HG03457 (cell line): ENCODE measurements at regions not wholly inside any gene's neighbourhood (a gene's known extent, or its start where the extent isn't known, plus 50 kb on each side); places are given as distances from the start of the nearest gene placed in this dataset.

Source experiments
- ATAC-seq: cut with Tn5 transposase; IDR thresholded peaks from one replicate; pipeline ENCODE4 v1.9.1; 2021; ENCODE audit warnings: moderate number of reproducible peaks; ENCODE audit not compliant: unreplicated experiment

DNA sequence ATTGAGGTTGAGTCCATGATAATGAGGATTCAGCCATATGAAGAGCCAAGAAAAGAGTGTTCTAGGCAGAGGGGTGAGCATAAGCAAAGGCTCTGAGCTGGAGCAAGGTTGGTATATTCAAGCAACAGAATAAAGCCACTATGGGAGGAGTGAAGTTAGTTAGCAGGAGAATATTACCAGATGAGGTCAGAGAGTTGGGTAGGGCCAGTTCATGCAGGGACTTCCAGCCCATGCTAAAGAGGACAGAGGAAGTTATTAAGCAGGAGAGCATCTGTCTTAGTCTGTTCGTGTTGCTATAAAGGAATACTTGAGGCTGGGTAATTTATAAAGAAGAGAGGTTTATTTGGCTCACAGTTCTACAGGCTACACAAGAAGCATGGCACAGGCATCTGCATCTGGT is 57.1 kb upstream of the ATG10 start:
- no peak for ATAC-seq

DNA sequence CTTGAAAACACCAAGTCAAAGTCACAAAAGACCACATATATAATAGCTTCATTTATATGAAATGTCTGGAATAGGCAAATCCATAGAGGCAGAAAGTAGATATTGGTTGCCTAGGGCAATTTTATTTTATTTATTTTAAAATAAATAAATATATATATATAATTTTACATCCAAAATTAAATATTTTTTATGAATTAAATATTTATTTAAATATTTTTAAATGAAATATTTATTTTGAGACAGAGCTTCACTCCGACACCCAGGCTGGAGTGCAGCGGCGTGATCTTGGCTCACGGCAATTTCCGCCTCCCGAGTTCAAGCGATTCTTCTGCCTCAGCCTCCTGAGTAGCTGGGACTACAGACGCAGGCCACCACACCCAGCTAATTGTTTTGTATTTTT is 58.9 kb upstream of the ATG10 start:
- no peak for ATAC-seq

DNA sequence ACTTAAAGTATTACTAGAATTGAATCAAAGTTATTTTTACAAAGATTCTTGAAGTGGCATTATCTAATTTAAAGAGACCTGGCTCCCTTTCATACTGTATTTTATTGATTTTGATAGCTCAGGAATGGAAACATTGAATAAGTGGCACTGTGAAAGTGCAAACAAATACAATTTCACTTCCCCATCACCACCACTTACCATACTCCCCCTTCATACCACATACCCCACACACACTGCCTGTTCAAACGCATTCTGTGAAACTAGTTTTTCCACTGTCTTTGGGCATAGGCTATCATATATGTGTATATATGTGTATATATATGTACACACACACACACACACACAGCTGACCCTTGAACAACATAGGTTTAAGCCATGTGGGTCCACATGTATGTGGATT is 62.1 kb upstream of the ATG10 start:
- peak; percentile 70 for ATAC-seq

DNA sequence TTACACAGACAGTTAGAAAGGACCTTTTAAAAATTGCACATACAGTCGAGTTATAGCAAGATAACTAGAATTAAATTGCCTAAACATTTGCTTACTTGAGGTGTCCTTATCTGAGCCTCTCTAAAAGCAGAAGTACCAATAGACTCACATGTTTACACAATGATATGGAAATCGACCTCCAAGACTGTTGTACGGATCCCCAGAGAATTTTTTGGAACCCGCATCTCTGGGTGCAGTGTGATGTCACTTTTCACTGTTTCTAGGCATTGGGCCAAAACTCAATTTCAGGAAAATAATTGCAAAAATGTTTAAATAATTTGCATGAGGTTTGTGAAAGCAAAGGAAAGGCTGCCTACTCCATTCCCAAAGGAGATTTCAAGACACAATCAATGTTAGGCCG is 63.1 kb upstream of the ATG10 start:
- no peak for ATAC-seq

DNA sequence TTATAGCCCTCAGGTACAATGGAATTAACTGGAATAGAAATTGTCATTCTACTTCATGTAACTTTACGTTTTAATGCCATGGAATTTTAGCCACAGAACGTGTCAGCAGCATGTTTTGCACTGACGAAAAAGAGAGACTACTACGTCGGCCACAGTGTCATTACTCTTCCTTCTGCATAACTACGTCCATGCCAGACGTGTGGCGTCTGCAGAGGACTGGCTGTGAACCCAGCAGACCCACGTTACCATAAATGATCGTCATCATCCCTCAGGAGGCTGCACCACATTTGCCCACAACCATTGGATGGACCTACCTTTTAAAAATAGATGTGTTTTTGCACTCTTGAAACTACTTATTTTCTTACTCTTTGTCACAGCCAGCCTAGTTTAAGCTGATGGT is 63.8 kb upstream of the ATG10 start:
- no peak for ATAC-seq

DNA sequence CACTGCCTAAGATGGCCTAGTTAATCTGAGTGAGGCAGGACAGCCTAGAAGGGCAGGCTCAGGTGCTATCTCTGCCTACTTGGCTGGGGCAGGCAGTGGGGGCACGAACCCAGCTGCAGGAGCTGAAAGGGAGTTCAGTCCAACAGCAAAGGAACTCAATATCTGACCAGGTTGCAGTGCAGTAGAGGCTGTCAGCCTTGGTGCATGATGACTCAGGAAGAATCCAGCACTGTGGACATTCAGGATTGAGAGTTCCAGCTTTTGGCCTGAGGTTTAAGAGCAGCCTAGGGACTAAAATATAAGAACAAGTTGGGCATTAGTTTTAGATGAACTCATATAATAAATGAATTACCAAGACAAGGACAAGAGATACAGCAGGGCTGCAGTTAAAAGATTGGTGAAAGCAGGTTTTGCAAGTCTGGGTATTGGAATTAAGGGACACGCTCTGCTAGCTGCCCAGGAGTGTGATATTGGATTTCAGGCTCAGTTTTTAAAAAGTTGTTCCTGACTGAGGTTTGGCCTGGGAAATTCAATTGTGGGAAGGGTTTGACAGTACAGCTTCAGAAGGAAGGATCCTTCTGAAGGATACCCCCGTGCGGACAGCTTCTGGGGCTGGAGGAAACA is 64.7 kb upstream of the ATG10 start:
- no peak for ATAC-seq

DNA sequence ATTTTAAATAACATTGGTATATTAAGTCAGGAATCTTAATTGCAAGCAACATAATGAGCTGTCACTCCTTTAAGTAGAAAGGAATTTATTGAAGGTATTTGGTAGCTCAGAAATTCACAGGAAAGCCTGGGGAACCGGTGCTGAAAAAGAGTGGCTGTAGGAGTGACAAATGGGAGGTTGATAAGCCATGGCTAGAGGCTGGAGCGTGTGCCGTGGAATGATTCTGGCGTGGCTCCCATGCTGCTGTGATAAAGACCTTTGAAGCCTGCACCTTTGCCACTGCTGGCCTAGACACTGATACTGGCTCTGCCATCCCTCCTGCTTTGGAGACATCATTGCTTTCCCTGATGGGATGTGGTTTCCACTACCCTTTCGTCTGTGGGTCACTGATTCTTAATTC is 65.7 kb upstream of the ATG10 start:
- ATAC-seq, result no peak

DNA sequence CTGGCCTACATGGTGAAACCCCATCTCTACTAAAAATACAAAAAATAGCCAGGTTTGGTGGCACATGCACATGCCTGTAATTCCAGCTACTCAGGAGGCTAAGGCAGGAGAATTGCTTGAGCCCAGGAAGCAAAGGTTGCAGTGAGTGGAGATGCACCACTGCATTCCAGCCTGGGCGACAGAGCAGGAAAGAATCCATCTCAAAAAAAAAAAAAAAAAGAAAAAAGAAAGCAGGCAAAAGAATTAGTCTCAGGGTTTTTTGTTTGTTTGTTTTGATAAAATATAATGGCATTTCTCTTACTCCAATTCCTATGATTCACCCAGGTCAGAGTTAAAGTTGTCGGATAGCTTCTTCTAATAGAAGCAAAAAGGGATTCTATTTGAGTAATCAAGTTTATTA is 67.0 kb upstream of the ATG10 start:
- ATAC-seq, result no peak

DNA sequence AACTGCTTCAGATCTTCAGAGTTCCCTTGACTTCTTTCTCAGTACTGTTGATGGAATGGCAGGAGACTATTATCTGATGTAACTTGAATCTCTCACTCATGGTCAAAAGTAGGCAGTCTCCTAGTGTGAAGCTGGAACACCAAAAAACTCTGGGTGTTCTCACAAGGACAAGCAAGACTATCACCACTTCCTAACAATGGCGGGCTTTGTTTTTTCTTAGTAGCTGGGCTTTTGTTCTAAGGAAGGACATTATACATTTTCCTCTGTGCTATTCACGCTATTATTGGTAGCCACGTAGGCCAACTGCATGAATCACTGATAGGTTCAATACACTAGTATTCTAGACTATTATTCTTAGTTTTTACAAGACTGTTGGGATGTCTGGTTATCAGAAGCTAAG is 67.7 kb upstream of the ATG10 start:
- ATAC-seq, result no peak

DNA sequence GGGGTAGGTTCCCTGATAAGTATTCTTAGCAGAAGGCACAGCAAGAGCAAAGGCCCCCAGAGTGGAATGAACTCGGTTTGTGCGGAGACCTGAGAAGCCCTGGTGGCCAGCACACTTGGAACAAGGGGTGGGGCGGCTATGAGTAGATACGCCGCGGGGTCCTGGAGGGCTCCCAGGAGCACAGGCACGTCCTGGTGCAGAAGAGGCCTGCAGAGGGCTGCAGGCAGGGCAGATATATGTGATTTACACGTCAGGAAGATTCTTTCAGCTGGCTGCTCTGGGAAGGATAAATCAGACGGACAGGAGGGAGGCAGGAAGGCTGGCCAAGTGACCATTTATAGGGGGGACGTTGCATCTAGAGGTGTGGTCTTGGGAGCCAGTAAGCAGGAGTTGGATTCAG is 70.2 kb upstream of the ATG10 start:
- ATAC-seq, result no peak

DNA sequence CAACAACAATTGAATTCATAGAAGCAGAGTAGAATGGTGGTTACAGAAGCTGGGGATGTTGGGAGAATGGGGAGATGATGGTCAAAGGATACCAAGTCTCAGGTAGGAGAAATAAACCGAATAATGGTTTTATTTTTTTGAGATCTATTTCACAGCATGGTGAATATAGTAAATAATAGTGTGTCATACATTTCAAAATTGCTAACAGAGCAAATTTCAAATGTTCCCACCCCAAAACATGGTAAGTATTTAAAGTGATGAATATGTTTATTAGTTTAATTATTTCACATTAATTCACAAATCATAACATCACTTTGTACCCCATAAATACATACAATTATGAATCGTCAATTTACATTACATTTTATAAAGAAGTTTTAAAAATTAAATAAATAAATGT is 72.7 kb upstream of the ATG10 start:
- ATAC-seq, result no peak

DNA sequence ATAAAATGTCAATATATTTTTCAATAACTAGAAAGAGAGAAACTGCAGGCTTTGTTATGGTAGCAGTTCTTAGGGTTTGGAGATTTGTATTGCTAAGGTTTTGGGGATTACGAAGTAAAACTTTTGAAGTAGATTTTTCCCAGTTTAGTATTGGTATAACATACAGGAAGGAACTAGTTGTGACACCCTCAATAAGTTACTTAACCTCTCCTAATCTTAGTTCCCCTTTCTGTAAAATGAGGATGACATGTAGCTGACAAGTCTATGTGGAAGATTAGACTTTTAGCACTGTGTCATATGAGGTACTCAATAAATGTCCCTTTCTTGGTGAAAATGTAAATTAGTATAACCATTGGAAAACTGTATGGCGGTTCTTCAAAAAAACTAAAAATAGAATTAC is 73.4 kb upstream of the ATG10 start:
- no peak for ATAC-seq

DNA sequence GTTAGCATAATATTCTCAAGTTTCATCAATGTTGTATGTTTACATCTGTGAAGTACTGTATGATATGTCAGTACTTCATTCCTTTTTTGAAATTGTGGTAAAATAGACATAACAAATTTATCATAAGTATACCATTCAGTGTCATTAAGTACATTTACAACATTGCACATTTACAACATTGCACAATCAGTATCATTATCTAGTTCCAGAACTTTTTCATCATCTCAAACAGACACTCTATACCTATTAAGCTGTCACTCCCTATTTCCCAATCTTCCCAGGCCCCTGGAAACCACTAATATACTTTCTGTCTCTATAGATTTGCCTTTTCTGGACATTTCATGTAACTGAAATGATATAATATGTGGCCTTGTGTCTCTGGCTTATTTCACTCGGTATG is 75.1 kb upstream of the ATG10 start:
- ATAC-seq, result no peak

DNA sequence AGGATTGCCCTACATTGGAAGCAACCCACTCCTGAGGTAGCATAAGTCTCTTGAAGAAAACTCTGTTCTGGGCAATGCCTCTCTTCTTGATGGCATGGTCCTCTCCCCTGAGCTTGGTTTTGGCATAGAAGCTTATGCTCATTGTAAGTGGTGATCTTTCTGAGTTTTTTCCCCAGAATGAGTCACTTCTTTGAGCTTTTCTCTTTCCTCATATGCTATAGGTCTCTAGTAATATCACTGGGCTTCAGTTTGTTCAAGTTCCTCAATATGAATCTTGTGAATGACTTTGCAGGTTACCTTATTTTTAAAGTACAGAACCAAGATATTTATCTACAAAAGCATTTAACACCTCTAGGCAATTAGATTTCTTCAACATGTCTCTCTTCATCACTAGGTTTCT is 76.5 kb upstream of the ATG10 start:
- ATAC-seq, result no peak

DNA sequence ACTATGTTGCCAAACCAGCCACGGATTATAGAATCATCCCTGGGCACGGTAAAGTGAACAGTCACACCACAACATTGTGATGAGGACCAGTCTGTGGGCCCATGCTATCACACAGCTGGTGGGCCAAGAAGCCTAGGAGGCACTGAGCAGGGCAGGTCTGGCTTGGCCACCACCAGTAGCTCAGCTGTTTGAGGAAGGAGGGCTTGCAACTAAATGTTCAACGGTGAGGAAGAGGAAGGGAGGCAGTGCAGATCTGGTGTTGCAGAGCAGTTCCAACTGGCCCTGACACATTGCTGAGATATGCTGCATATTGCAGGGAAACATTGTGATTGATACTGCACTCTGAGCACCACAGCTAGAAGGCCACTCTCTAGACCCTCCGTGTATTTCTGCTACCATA is 77.9 kb upstream of the ATG10 start:
- no peak for ATAC-seq

DNA sequence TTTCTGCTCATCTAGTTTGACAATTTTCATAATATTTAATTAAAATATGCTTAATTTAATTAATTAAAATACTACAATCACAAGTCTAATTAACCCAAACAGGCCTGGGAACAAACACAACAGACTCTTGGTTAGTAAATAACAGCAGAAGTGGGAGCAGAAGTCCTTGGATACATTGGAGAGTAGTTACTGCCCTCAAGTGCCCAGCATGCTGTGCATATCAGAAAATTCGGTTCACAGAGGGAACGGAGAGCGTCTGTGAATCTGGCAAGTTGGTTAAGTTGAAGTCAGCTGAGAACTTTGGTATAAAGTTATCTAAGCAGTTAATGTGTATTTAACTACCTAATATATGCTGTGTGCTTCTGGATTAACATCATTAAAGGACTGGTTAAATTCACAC is 87.0 kb upstream of the ATG10 start:
- ATAC-seq, result no peak

DNA sequence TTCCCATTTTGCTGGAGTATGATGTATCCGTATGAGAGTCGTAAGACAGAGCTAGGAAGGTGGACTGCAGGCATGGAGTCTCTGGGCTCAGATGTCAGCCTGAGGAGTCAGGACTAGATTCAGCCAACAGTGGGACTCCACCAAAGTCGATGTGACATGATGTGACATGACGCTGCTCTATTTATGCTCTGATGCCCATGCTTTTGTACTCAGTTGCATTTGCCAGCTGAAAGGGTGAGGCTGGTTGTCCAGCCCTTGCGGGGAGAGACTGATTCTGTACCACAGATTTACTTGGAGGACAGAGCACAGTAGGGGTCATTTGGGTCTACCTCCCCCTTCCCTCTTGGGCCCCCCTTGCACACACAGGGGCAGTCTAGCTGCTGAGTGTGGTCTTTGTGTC is 88.5 kb upstream of the ATG10 start:
- ATAC-seq, result no peak

DNA sequence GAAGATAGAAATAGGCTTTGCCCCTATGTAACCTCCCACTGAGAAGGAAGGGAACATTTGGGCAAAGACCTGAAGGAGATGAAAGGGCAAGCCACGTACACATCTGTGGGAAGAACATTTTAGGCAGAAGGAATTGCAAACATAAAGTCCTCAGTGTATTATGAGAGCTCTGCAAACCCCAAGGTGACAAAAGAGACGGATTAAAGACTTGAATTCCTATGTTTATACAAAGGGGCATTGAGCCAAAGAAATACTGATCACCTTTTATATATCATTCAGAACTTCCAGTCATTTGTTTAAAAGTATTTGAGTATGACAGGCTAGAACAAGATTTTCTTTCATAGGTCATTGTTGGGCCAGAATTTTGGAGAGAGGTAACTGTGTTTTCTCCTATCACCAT is 90.2 kb upstream of the ATG10 start:
- no peak for ATAC-seq

DNA sequence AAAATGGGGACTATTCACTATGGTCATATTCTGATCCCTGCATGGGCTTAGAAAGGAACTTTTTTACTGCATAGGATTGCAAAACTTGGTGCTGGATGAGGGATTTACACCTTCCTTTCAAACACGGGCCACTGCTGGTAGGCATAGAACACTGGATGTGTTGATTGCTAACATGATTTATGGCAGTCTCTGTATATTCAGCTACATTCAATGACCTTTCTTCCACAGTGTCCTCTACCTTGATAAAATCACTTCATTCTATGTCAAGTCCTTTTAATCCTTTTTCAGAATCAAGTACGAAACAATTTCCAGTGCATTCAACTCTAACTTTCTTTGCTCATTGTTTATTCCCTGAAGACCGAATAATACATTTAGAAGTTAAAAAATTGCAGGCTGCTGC is 91.9 kb upstream of the ATG10 start:
- ATAC-seq, result no peak

DNA sequence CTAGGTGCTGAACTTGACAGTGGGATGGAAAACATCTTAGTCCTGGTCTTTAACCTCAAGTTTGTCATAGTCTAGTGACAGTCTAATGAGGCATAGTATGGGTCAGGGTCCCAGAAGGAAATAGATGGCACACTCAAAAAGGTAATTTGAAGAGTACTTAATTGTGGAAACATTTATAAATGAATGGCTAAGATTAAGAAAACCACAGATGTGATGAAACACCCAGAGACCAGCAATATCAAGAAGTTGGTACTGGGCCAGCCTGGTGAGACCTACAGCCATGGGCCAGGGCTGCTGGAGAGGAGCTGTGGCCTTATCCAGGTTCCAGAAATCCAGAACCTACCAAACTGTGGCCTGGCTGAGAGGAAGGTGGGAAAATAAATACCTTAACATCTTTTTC is 93.5 kb upstream of the ATG10 start:
- no peak for ATAC-seq

DNA sequence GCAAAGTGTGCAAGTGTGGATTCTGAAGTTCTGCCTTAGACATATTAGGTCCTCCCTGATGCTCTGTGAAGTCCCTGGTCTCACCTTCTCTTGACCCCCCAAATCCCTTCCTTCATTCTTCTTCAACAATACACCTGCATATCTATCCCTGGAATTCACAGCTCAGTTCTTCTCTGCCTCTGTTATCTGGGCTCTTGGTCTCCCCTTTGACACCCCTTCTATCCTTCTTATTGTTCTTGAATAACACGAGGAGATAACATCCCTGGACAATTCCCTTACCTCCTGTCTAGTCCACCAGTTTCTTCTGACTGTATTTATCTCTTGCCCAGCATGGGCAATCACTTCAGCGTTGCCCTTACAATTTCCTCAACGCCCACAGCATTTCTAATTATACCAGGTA is 104.8 kb upstream of the ATG10 start:
- no peak for ATAC-seq

DNA sequence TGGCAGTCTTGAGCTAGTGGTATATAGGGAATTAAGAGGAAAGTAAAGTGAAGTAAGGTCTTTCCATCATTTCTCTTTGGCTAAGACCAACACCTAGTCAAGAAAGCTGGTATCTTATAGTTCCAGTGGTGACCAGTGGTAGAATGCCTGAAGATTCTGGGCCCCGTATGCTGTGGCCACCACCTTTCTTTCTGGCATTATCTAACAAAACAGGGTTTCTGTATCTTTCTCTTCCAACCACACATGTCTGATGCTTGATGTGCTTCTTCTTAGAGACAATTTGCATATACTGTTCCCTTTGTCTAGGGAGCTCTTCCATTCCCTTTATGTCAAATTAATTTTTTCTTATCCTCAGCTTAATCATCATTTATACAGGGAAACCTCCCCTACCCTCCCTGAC is 109.9 kb upstream of the SSBP2 start:
- ATAC-seq, result no peak

DNA sequence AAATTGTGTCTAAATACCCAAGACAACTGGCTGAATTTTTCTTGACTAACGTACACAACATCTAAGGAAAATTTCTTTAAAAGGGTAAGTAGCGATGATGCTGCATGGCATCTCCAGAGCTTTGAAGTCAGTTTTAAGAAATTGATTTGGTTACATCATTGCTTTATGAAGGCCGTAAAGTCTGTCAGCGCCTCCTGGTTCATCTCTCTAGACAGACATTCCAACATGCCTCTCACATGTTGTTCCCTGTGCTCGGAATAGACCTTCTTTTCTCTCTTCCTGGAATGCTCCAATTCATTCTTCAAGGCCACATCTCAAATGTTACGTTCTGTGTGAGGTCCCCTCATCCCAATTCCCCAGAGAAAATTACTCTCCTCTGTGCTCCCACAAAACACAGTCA is 108.7 kb upstream of the SSBP2 start:
- ATAC-seq, result no peak
